Stomach (tissue), 4 donors: ENCODE measurements at regions not wholly inside any gene's neighbourhood (a gene's known extent, or its start where the extent isn't known, plus 50 kb on each side); places are given as distances from the start of the nearest gene placed in this dataset.

Experiments used
- CTCF ChIP-seq, 7 experiments: fragments of 450-650 bp in 4 of 7; fragments of 200-600 bp in 3 of 7; sonication (generic) in 3 of 7; IDR thresholded peaks; one replicate each; pipeline ENCODE4 v1.5.1; 2016 to 2019; ENCODE audit warnings: antibody characterized with exemption in 7 of 7, control low read depth in 2 of 7, mild to moderate bottlenecking in 1 of 7
- EP300 ChIP-seq: sonication (generic); formaldehyde crosslinking; IDR thresholded peaks from one replicate; pipeline ENCODE4 v1.6.1; 2017; ENCODE audit warnings: antibody characterized with exemption
- POLR2A ChIP-seq, 4 donors: fragments of 450-650 bp; IDR thresholded peaks; one replicate each; pipeline ENCODE4 v1.6.1; 2016; ENCODE audit warnings: antibody characterized with exemption in 4 of 4, control low read depth in 2 of 4, mild to moderate bottlenecking in 1 of 4, moderate library complexity in 1 of 4
- POLR2AphosphoS5 ChIP-seq, 3 donors: sonication (generic); formaldehyde crosslinking; IDR thresholded peaks; one replicate each; pipeline ENCODE4 v1.6.1; 2016; ENCODE audit warnings: antibody characterized with exemption in 3 of 3

GRCh38 chr3:81303321-81303720 is 458.1 kb downstream of the GBE1 start:
- TF ChIP-seq CTCF (IDR thresholded peaks at IDR 0.05) (no peak), POLR2AphosphoS5 (IDR thresholded peaks at IDR 0.05) (no peak), POLR2A (IDR thresholded peaks at IDR 0.05) (no peak), EP300 (no peak)
